ENCODE measurements at regions not wholly inside any gene's neighbourhood (a gene's known extent, or its start where the extent isn't known, plus 50 kb on each side); places are given as distances from the start of the nearest gene placed in this dataset.
"Not testable (repeated sequence)": the region's sequence is repeated elsewhere in the genome, so short reads cannot be mapped to it uniquely, and the experiment has no call there.

GRCh38 chr6:19699932-19700331 is 137.2 kb upstream of the ID4 start:
- Mint-ChIP-seq H3K36me3 (ENCODE audit: low read depth) (no peaks in the 10 kb centered on the region), H3K9me3 (peaks cover 15% of the 10 kb centered on the region), H3K27ac (no peak overlapping the region), H3K27me3 (no peaks in the 10 kb centered on the region), H3K4me3 (no peak overlapping the region), H3K4me1 (ENCODE audit: low read depth) (no peaks in the 10 kb centered on the region)
- DNase-seq = no peak

GRCh38 chr6:19705606-19706005 is 131.6 kb upstream of the ID4 start:
- Mint-ChIP-seq H3K4me3 (no peak overlapping the region), H3K27ac (no peak overlapping the region), H3K27me3 (no peaks in the 10 kb centered on the region), H3K36me3 (ENCODE audit: low read depth) (no peaks in the 10 kb centered on the region), H3K9me3 (no peaks in the 10 kb centered on the region), H3K4me1 (ENCODE audit: low read depth) (no peaks in the 10 kb centered on the region)
- no peak for DNase-seq

- no peaks in the 10 kb centered on the region for H3K27me3 Mint-ChIP-seq
- H3K4me3 Mint-ChIP-seq = no peak overlapping the region
- H3K27ac Mint-ChIP-seq = no peak overlapping the region
- H3K36me3 Mint-ChIP-seq (ENCODE audit: low read depth) = no peaks in the 10 kb centered on the region
- no peak for DNase-seq
- H3K4me1 Mint-ChIP-seq (ENCODE audit: low read depth) = no peaks in the 10 kb centered on the region
- H3K9me3 Mint-ChIP-seq = no peaks in the 10 kb centered on the region
These were observed 125.0 kb upstream of the ID4 start for GRCh38 chr6:19712012-19712688.

GRCh38 chr6:19712998-19713397 is 124.2 kb upstream of the ID4 start:
- no peaks in the 10 kb centered on the region for H3K27me3 Mint-ChIP-seq
- H3K4me3 Mint-ChIP-seq = no peak overlapping the region
- no peaks in the 10 kb centered on the region for H3K36me3 Mint-ChIP-seq (ENCODE audit: low read depth)
- no peak overlapping the region for H3K27ac Mint-ChIP-seq
- H3K9me3 Mint-ChIP-seq = no peaks in the 10 kb centered on the region
- H3K4me1 Mint-ChIP-seq (ENCODE audit: low read depth) = no peaks in the 10 kb centered on the region
- DNase-seq = no peak

- Mint-ChIP-seq H3K27me3 (no peaks in the 10 kb centered on the region), H3K36me3 (ENCODE audit: low read depth) (no peaks in the 10 kb centered on the region), H3K4me3 (no peak overlapping the region), H3K4me1 (ENCODE audit: low read depth) (no peaks in the 10 kb centered on the region), H3K9me3 (no peaks in the 10 kb centered on the region), H3K27ac (no peak overlapping the region)
- DNase-seq = no peak
These were observed 123.8 kb upstream of the ID4 start for GRCh38 chr6:19713411-19713810.

GRCh38 chr6:19713984-19714383 is 123.2 kb upstream of the ID4 start:
- Mint-ChIP-seq H3K4me1 (ENCODE audit: low read depth) (no peaks in the 10 kb centered on the region), H3K9me3 (no peaks in the 10 kb centered on the region), H3K36me3 (ENCODE audit: low read depth) (no peaks in the 10 kb centered on the region), H3K27me3 (no peaks in the 10 kb centered on the region), H3K4me3 (no peak overlapping the region), H3K27ac (no peak overlapping the region)
- DNase-seq = no peak

- no peak for DNase-seq
- Mint-ChIP-seq H3K27ac (no peak overlapping the region), H3K27me3 (no peaks in the 10 kb centered on the region), H3K4me3 (no peak overlapping the region), H3K9me3 (no peaks in the 10 kb centered on the region), H3K4me1 (ENCODE audit: low read depth) (no peaks in the 10 kb centered on the region), H3K36me3 (ENCODE audit: low read depth) (no peaks in the 10 kb centered on the region)
These were observed 122.6 kb upstream of the ID4 start for GRCh38 chr6:19714434-19715166.

GRCh38 chr6:19715167-19715551 is 122.0 kb upstream of the ID4 start:
- Mint-ChIP-seq H3K4me3 (no peak overlapping the region), H3K27me3 (no peaks in the 10 kb centered on the region)

GRCh38 chr6:19719691-19720128 is 117.5 kb upstream of the ID4 start:
- no peak for DNase-seq
- Mint-ChIP-seq H3K4me1 (ENCODE audit: low read depth) (no peaks in the 10 kb centered on the region), H3K36me3 (ENCODE audit: low read depth) (no peaks in the 10 kb centered on the region), H3K9me3 (no peaks in the 10 kb centered on the region), H3K27me3 (no peaks in the 10 kb centered on the region), H3K4me3 (no peak overlapping the region), H3K27ac (no peak overlapping the region)

More at GRCh38 chr6:19715167-19715551, 122.0 kb upstream of the ID4 start:
- H3K27ac Mint-ChIP-seq = no peak overlapping the region
- H3K4me1 Mint-ChIP-seq (ENCODE audit: low read depth) = no peaks in the 10 kb centered on the region
- H3K9me3 Mint-ChIP-seq = no peaks in the 10 kb centered on the region
- H3K36me3 Mint-ChIP-seq (ENCODE audit: low read depth) = no peaks in the 10 kb centered on the region
- no peak for DNase-seq

GRCh38 chr6:19721766-19722377 is 115.3 kb upstream of the ID4 start:
- no peaks in the 10 kb centered on the region for H3K36me3 Mint-ChIP-seq (ENCODE audit: low read depth)
- DNase-seq = no peak
- no peaks in the 10 kb centered on the region for H3K27me3 Mint-ChIP-seq
- H3K9me3 Mint-ChIP-seq = no peaks in the 10 kb centered on the region
- H3K4me3 Mint-ChIP-seq = no peak overlapping the region
- H3K4me1 Mint-ChIP-seq (ENCODE audit: low read depth) = no peaks in the 10 kb centered on the region
- H3K27ac Mint-ChIP-seq = no peak overlapping the region

- no peaks in the 10 kb centered on the region for H3K27me3 Mint-ChIP-seq
- no peaks in the 10 kb centered on the region for H3K36me3 Mint-ChIP-seq (ENCODE audit: low read depth)
- no peak for DNase-seq
- H3K9me3 Mint-ChIP-seq = no peaks in the 10 kb centered on the region
- H3K4me1 Mint-ChIP-seq (ENCODE audit: low read depth) = no peaks in the 10 kb centered on the region
- H3K27ac Mint-ChIP-seq = no peak overlapping the region
- H3K4me3 Mint-ChIP-seq = no peak overlapping the region
These were observed 114.2 kb upstream of the ID4 start for GRCh38 chr6:19722999-19723398.

- DNase-seq = no peak
- H3K4me3 Mint-ChIP-seq = no peak overlapping the region
These were observed 113.6 kb upstream of the ID4 start for GRCh38 chr6:19723545-19723944.

GRCh38 chr6:19725436-19725835 is 111.7 kb upstream of the ID4 start:
- not testable (repeated sequence) for H3K9me3 Mint-ChIP-seq; H3K4me3 Mint-ChIP-seq; H3K36me3 Mint-ChIP-seq (ENCODE audit: low read depth); H3K27ac Mint-ChIP-seq; DNase-seq; H3K4me1 Mint-ChIP-seq (ENCODE audit: low read depth); H3K27me3 Mint-ChIP-seq

More at GRCh38 chr6:19723545-19723944, 113.6 kb upstream of the ID4 start:
- no peaks in the 10 kb centered on the region for H3K9me3 Mint-ChIP-seq
- H3K27me3 Mint-ChIP-seq = no peaks in the 10 kb centered on the region
- H3K4me1 Mint-ChIP-seq (ENCODE audit: low read depth) = no peaks in the 10 kb centered on the region
- H3K36me3 Mint-ChIP-seq (ENCODE audit: low read depth) = no peaks in the 10 kb centered on the region
- H3K27ac Mint-ChIP-seq = no peak overlapping the region

- H3K4me1 Mint-ChIP-seq (ENCODE audit: low read depth) = no peaks in the 10 kb centered on the region
- peaks cover 5% of the 10 kb centered on the region for H3K9me3 Mint-ChIP-seq
- H3K27ac Mint-ChIP-seq = no peak overlapping the region
- H3K4me3 Mint-ChIP-seq = no peak overlapping the region
- H3K36me3 Mint-ChIP-seq (ENCODE audit: low read depth) = no peaks in the 10 kb centered on the region
- DNase-seq = no peak
- H3K27me3 Mint-ChIP-seq = no peaks in the 10 kb centered on the region
These were observed 105.9 kb upstream of the ID4 start for GRCh38 chr6:19731282-19731681.

- Mint-ChIP-seq H3K36me3 (ENCODE audit: low read depth) (no peaks in the 10 kb centered on the region), H3K4me3 (no peak overlapping the region), H3K9me3 (peaks cover 5% of the 10 kb centered on the region), H3K4me1 (ENCODE audit: low read depth) (no peaks in the 10 kb centered on the region), H3K27ac (no peak overlapping the region), H3K27me3 (no peaks in the 10 kb centered on the region)
- no peak for DNase-seq
These were observed 103.1 kb upstream of the ID4 start for GRCh38 chr6:19734061-19734460.
